Chondrocyte (in vitro differentiated cells): ENCODE measurements at regions not wholly inside any gene's neighbourhood (a gene's known extent, or its start where the extent isn't known, plus 50 kb on each side); places are given as distances from the start of the nearest gene placed in this dataset.

Experiments
- DNase-seq: peaks from one replicate; pipeline ENCODE4 v3.0.0; 2021; ENCODE audit warnings: mixed read lengths, low spot score
- H3K27ac Mint-ChIP-seq: one replicate; pipeline ENCODE4 v1.8.0; 2021; ENCODE audit warnings: mild to moderate bottlenecking, moderate library complexity, mixed read lengths; ENCODE audit not compliant: unreplicated experiment
- H3K27me3 Mint-ChIP-seq: 2 replicates; pipeline ENCODE4 v1.8.0; 2021; ENCODE audit warnings: low read depth, mixed read lengths
- H3K36me3 Mint-ChIP-seq: 2 replicates; pipeline ENCODE4 v1.8.0; 2021; ENCODE audit warnings: low read depth, mixed read lengths
- H3K4me1 Mint-ChIP-seq: 2 replicates; pipeline ENCODE4 v1.8.0; 2021; ENCODE audit warnings: low read depth, mild to moderate bottlenecking, mixed read lengths
- H3K4me3 Mint-ChIP-seq: one replicate; pipeline ENCODE4 v1.8.0; 2021; ENCODE audit warnings: mild to moderate bottlenecking, moderate library complexity, mixed read lengths; ENCODE audit not compliant: unreplicated experiment
- H3K9me3 Mint-ChIP-seq: 2 replicates; pipeline ENCODE4 v1.8.0; 2021; ENCODE audit warnings: low read depth, mixed read lengths
- CTCF ChIP-seq: fragments of 200-600 bp; sonication (generic); IDR thresholded peaks from 2 replicates; pipeline ENCODE4 v1.5.0; 2021; ENCODE audit warnings: antibody characterized with exemption, mild to moderate bottlenecking, moderate library complexity

- Mint-ChIP-seq H3K9me3 (no peaks in the 10 kb centered on the region), H3K36me3 (no peaks in the 10 kb centered on the region), H3K4me1 (peaks cover 3% of the 10 kb centered on the region), H3K4me3 (no peak overlapping the region), H3K27me3 (peaks cover 3% of the 10 kb centered on the region), H3K27ac (no peak overlapping the region)
- no peak for DNase-seq
- TF ChIP-seq CTCF, result no peak
Observed at GRCh38 chr11:106292526-106292925, 215.1 kb downstream of the AASDHPPT start.

- H3K9me3 Mint-ChIP-seq, result peaks cover 4% of the 10 kb centered on the region
- peaks cover 3% of the 10 kb centered on the region for H3K27me3 Mint-ChIP-seq
- H3K4me3 Mint-ChIP-seq, result no peak overlapping the region
- no peak for DNase-seq
- no peaks in the 10 kb centered on the region for H3K4me1 Mint-ChIP-seq
- H3K27ac Mint-ChIP-seq, result no peak overlapping the region
- TF ChIP-seq CTCF, result no peak
- no peaks in the 10 kb centered on the region for H3K36me3 Mint-ChIP-seq
Observed at GRCh38 chr11:106295974-106296373, 218.5 kb downstream of the AASDHPPT start.

GRCh38 chr11:106302416-106302815, 225.0 kb downstream of the AASDHPPT start:
- DNase-seq, result no peak
- Mint-ChIP-seq H3K27me3 (no peaks in the 10 kb centered on the region), H3K4me1 (peaks cover 9% of the 10 kb centered on the region), H3K27ac (no peak overlapping the region), H3K9me3 (peaks cover 4% of the 10 kb centered on the region), H3K4me3 (no peak overlapping the region), H3K36me3 (no peaks in the 10 kb centered on the region)
- no peak for TF ChIP-seq CTCF

DNA sequence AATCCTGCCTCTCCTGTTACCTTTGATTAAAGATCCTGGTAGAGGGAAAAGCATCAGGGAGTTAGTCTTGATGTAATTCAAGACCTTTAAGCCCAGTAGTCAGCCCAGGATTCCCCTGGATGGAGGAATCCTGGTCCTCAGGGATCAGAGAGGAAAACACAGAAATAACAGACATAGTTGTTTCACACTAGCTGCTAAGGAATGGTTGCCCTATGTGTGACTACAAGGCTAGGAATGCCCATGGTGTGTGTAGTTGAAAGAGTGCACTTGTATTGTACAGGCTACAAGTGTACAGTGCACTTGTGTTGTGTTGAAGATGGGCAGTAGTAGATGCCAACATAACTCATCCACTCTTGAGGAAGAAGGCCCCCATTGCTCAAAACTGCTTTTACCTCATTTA, 226.8 kb downstream of the AASDHPPT start:
- Mint-ChIP-seq H3K4me3 (no peak overlapping the region), H3K4me1 (peaks cover 9% of the 10 kb centered on the region), H3K27me3 (no peaks in the 10 kb centered on the region), H3K36me3 (no peaks in the 10 kb centered on the region), H3K9me3 (no peaks in the 10 kb centered on the region), H3K27ac (no peak overlapping the region)
- DNase-seq, result no peak
- no peak for TF ChIP-seq CTCF

DNA sequence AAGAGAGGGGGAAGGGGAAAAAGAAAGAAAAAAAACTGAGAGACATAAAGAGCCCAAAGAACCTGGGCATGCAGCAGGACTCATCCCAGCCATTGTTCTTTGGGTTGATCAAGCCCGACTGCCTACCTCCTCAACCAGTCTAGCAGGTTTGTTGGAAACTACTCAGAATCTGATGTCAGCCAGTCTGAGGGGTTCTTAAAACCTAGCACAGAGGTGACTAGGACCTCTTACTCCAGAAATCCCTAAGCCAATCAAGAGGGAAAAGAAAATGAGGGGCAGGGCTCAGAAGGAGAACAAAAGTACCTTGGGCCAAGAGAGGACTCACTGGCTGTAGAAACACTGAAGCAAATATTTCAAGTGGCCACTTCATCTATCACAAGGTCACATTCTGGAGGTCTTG, 228.0 kb downstream of the AASDHPPT start:
- Mint-ChIP-seq H3K4me1 (peaks cover 9% of the 10 kb centered on the region), H3K27me3 (no peaks in the 10 kb centered on the region), H3K4me3 (no peak overlapping the region), H3K27ac (no peak overlapping the region), H3K36me3 (no peaks in the 10 kb centered on the region), H3K9me3 (no peaks in the 10 kb centered on the region)
- no peak for DNase-seq
- TF ChIP-seq CTCF, result no peak
